ENCODE measurements at regions not wholly inside any gene's neighbourhood (a gene's known extent, or its start where the extent isn't known, plus 50 kb on each side); places are given as distances from the start of the nearest gene placed in this dataset.

DNA sequence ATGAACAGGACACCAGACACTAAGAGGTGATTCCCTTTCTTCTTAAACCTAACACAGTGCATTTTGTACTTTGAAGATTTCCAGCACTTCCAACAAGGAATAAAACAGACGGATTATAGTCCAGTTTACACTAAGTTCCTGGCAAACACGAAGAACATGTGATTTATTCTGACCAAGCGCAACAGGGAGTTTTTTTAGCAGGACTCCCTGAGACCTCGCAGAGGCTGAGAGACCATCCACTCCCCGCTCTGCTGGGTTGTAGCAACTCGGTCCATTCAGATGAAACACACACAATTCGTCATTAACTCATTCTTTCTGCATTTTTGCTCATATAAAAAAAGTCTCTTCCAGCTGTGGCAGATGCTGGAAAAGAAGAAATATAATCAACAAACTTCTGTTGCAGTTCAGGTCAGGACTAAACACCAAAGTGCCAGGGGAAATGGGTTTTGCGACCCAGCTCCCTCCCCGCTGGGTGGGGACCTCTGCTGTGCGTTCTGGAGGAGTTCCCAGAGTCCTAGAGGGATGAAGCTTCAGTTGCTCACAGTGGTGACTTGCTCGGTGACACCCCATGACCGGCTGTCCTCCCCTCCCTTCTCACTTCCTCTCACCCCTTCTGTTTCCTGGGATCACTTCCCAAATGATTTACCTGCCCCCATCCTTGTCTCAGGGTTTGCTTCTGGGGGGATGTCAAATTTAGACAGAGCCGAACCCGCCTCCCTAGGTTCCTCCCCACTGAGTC, 52.5 kb downstream of the KCNF1 start:
- Mint-ChIP-seq H3K4me1 (ENCODE audit: low read depth, unreplicated experiment) (no peaks in the 10 kb centered on the region), H3K4me3 (ENCODE audit: unreplicated experiment) (no peak overlapping the region), H3K27ac (ENCODE audit: unreplicated experiment) (no peak overlapping the region), H3K9me3 (ENCODE audit: unreplicated experiment) (no peaks in the 10 kb centered on the region), H3K36me3 (ENCODE audit: insufficient read depth, unreplicated experiment) (no peaks in the 10 kb centered on the region), H3K27me3 (ENCODE audit: insufficient read depth, unreplicated experiment) (peaks cover 21% of the 10 kb centered on the region)
- BruUV-seq (replicated peaks): no TSS peak
- Histone ChIP-seq H3K9me3 (no peaks in the 10 kb centered on the region), H3K27me3 (replicated peaks; ENCODE audit: control insufficient read depth, insufficient read depth, low read length) (peaks cover 4% of the 10 kb centered on the region; the same call in 1 of the 2 replicates), H3K4me3 (ENCODE audit: low read depth, low read length) (no peak overlapping the region), H3K36me3 (ENCODE audit: control insufficient read depth, insufficient read depth, low read length) (no peaks in the 10 kb centered on the region), H3K4me1 (no peaks in the 10 kb centered on the region)
- ChIA-PET CTCF (no interaction called here), POLR2A (no interaction called here)
- DNase-seq: no peak
- TF ChIP-seq, protein P1, sequence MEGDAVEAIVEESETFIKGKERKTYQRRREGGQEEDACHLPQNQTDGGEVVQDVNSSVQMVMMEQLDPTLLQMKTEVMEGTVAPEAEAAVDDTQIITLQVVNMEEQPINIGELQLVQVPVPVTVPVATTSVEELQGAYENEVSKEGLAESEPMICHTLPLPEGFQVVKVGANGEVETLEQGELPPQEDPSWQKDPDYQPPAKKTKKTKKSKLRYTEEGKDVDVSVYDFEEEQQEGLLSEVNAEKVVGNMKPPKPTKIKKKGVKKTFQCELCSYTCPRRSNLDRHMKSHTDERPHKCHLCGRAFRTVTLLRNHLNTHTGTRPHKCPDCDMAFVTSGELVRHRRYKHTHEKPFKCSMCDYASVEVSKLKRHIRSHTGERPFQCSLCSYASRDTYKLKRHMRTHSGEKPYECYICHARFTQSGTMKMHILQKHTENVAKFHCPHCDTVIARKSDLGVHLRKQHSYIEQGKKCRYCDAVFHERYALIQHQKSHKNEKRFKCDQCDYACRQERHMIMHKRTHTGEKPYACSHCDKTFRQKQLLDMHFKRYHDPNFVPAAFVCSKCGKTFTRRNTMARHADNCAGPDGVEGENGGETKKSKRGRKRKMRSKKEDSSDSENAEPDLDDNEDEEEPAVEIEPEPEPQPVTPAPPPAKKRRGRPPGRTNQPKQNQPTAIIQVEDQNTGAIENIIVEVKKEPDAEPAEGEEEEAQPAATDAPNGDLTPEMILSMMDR (IDR thresholded peaks at IDR 0.05; ENCODE audit: insufficient read depth in 1 of 2, low read depth in 1 of 2, low read length in 1 of 2, severe bottlenecking in 1 of 2, unreplicated experiment in 1 of 2): no peak
- intact Hi-C loops (cut with micrococcal nuclease; ENCODE audit: unreplicated experiment): no loop called here

DNA sequence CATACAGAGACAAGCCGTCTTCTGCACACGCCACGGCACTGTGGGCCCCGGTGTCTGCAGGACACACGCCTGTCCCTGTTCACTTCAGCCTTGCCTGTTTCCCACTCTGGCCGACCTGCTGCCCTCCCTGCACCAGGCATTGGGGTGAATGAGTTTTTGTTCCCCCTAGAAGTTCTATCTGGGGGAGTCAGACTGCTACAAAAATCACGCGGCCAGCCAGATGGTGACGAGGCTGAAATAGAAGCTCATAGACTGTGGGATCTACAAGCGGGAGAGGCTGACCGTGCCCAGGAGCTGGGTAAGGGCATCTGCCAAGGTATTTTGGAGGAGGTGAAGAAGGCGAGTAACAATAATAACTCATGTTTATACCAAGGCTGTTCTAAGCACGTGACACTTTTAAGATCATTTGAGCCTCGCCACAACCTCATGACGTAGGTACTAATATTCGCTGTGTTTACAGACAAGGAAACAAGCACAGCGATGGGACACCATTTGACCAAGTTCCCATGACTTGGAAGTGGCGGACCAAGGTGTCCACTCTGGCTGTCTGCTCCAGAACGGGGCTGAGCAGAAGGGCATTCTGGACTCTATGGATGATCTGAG, 53.6 kb downstream of the KCNF1 start:
- H3K27me3 Mint-ChIP-seq (ENCODE audit: insufficient read depth, unreplicated experiment): peaks cover 26% of the 10 kb centered on the region

DNA sequence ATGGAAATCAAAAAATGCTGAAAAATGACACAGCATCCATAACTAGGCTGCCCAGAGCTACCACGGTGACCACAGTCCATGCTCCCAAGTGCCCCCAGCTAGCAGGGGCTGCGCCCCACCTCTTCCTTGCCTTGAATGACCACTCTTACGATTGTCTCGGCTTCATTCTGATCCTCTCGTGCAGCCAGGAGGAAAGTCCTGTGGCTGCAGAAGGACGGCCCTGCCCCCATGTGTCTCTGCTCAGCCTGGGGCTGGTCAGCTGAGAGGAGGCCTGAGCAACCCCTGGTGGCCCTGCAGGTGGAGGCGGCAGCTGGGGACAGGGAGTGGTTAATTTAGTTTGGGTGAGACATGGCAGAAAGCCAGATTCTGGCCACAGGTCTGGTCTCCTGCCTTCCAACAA, 54.3 kb downstream of the KCNF1 start:
- Mint-ChIP-seq H3K27me3 (ENCODE audit: insufficient read depth, unreplicated experiment) (peaks cover 26% of the 10 kb centered on the region), H3K4me1 (ENCODE audit: low read depth, unreplicated experiment) (no peaks in the 10 kb centered on the region), H3K4me3 (ENCODE audit: unreplicated experiment) (no peak overlapping the region), H3K27ac (ENCODE audit: unreplicated experiment) (no peak overlapping the region), H3K9me3 (ENCODE audit: unreplicated experiment) (no peaks in the 10 kb centered on the region), H3K36me3 (ENCODE audit: insufficient read depth, unreplicated experiment) (no peaks in the 10 kb centered on the region)
- DNase-seq: no peak
- H3K4me1 ChIP-seq: no peaks in the 10 kb centered on the region
- TF ChIP-seq, protein P1 (IDR thresholded peaks at IDR 0.05; ENCODE audit: insufficient read depth in 1 of 2, low read depth in 1 of 2, low read length in 1 of 2, severe bottlenecking in 1 of 2, unreplicated experiment in 1 of 2): no peak
- no peaks in the 10 kb centered on the region for H3K36me3 ChIP-seq (ENCODE audit: control insufficient read depth, insufficient read depth, low read length)
- H3K9me3 ChIP-seq: no peaks in the 10 kb centered on the region
- BruUV-seq (replicated peaks): no TSS peak
- intact Hi-C loops (cut with micrococcal nuclease; ENCODE audit: unreplicated experiment): no loop called here
- H3K4me3 ChIP-seq (ENCODE audit: low read depth, low read length): no peak overlapping the region
- POLR2A ChIA-PET: no interaction called here
- CTCF ChIA-PET: interaction anchor here (1.2 kb wide), 1 partner anchor 133 kb away, joined by 3 read pairs; no protein-coding TSS in a partner anchor
- H3K27me3 ChIP-seq (replicated peaks; ENCODE audit: control insufficient read depth, insufficient read depth, low read length): peaks cover 4% of the 10 kb centered on the region; the same call in 1 of the 2 replicates

More for the DNA sequence above, 53.6 kb downstream of the KCNF1 start:
- Mint-ChIP-seq H3K4me3 (ENCODE audit: unreplicated experiment) (no peak overlapping the region), H3K4me1 (ENCODE audit: low read depth, unreplicated experiment) (no peaks in the 10 kb centered on the region), H3K36me3 (ENCODE audit: insufficient read depth, unreplicated experiment) (no peaks in the 10 kb centered on the region), H3K27ac (ENCODE audit: unreplicated experiment) (no peak overlapping the region), H3K9me3 (ENCODE audit: unreplicated experiment) (no peaks in the 10 kb centered on the region)
- ChIA-PET POLR2A (no interaction called here), CTCF (no interaction called here)
- no peaks in the 10 kb centered on the region for H3K9me3 ChIP-seq
- intact Hi-C loops (cut with micrococcal nuclease; ENCODE audit: unreplicated experiment): no loop called here
- TF ChIP-seq, protein P1 (IDR thresholded peaks at IDR 0.05; ENCODE audit: insufficient read depth in 1 of 2, low read depth in 1 of 2, low read length in 1 of 2, severe bottlenecking in 1 of 2, unreplicated experiment in 1 of 2): no peak
- no TSS peak for BruUV-seq (replicated peaks)
- no peak for DNase-seq
- no peaks in the 10 kb centered on the region for H3K36me3 ChIP-seq (ENCODE audit: control insufficient read depth, insufficient read depth, low read length)
- H3K4me1 ChIP-seq: no peaks in the 10 kb centered on the region
- H3K27me3 ChIP-seq (replicated peaks; ENCODE audit: control insufficient read depth, insufficient read depth, low read length): peaks cover 4% of the 10 kb centered on the region; the same call in 1 of the 2 replicates
- H3K4me3 ChIP-seq (ENCODE audit: low read depth, low read length): no peak overlapping the region
